Body of pancreas (tissue), 4 donors: ENCODE measurements at regions not wholly inside any gene's neighbourhood (a gene's known extent, or its start where the extent isn't known, plus 50 kb on each side); places are given as distances from the start of the nearest gene placed in this dataset.

ENCODE experiments used
- ATAC-seq: fragments of 150-250 bp; one replicate; pipeline ENCODE4 v1.9.1; 2016
- DNase-seq, 4 donors: peaks; one replicate each; pipeline ENCODE4 v3.0.0-alpha.2; 2019
- H3K27ac ChIP-seq, 4 donors: fragments of 200-600 bp; sonication (generic); 1 replicate in 3 of 4; 2 replicates in 1 of 4; pipeline versions ENCODE4 v1.5.1 to v1.6.1; 2016 to 2019; ENCODE audit warnings: mild to moderate bottlenecking in 1 of 4, mixed read lengths in 1 of 4, moderate library complexity in 1 of 4
- H3K27me3 ChIP-seq, 2 donors: fragments of 200-600 bp; sonication (generic); one replicate each; pipeline ENCODE4 v1.6.0; 2016; ENCODE audit warnings: mild to moderate bottlenecking in 1 of 2
- H3K36me3 ChIP-seq, 2 donors: fragments of 200-600 bp; sonication (generic); replicated peaks in 1 of 2; 2 replicates each; pipeline ENCODE4 v1.5.1; 2016; ENCODE audit warnings: low read depth in 2 of 2; ENCODE audit not compliant: insufficient read depth in 1 of 2
- H3K4me1 ChIP-seq: fragments of 200-600 bp; sonication (generic); one replicate; pipeline ENCODE4 v1.6.0; 2016
- H3K4me3 ChIP-seq, 2 donors: fragments of 200-600 bp; sonication (generic); 1 replicate in 1 of 2; 2 replicates in 1 of 2; pipeline ENCODE4 v1.5.1; 2016 to 2019
- H3K9me3 ChIP-seq, 3 donors: fragments of 200-600 bp; sonication (generic); 1 replicate in 2 of 3; 2 replicates in 1 of 3; pipeline ENCODE4 v1.5.1; 2016
- CTCF ChIP-seq, 7 experiments: fragments of 450-650 bp in 4 of 7; fragments of 200-600 bp in 3 of 7; sonication (generic) in 3 of 7; IDR thresholded peaks; one replicate each; pipeline ENCODE4 v1.5.1; 2016 to 2019; ENCODE audit warnings: antibody characterized with exemption in 7 of 7
- POLR2A ChIP-seq, 3 donors: fragments of 450-650 bp; IDR thresholded peaks; one replicate each; pipeline ENCODE4 v1.6.1; 2016; ENCODE audit warnings: antibody characterized with exemption in 3 of 3, mild to moderate bottlenecking in 2 of 3
- WGBS, 2 donors: methylation state at CpG; one replicate each; pipeline ENCODE4 v1.1.5; 2017; 5-methylcytosine and 5-hydroxymethylcytosine counted together
- intact Hi-C: fragments of 100-400 bp; cut with DNase I; formaldehyde crosslinking; loops from one replicate; pipeline ENCODE4 v1.15.1; 2023

DNA sequence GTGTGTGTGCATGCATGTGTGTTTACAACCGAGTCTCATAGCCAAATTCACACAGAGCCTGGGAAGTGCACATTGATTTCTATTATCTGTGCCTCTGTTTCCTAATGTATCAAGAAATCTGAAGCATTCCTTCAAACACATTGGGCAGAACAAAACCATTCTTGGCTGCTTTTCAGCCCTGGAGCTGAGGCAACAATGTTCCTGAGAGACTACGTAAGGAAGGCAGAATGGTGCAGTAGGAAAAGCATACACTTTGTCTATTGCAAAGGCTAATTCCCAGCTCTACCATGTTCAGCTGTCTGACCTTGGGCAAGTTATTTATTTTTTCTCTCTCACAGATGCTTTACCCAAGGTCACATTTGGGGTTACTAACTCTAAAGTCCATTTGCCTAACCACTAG is 575.5 kb downstream of the SOX6 start:
- 72 to 88% methylated on average over 1 to 2 of the region's 2 CpGs for WGBS, 2 donors
- ATAC-seq (no peak), DNase-seq (no peak)
- TF ChIP-seq POLR2A (IDR thresholded peaks at IDR 0.05) (no peak), CTCF (IDR thresholded peaks at IDR 0.05) (no peak)
- Histone ChIP-seq H3K27ac (no peak overlapping the region), H3K36me3 (no peaks in the 10 kb centered on the region), H3K4me3 (no peak overlapping the region), H3K9me3 (no peaks in the 10 kb centered on the region), H3K27me3 (no peaks in the 10 kb centered on the region), H3K4me1 (no peaks in the 10 kb centered on the region)
- intact Hi-C loops, result no loop called here

DNA sequence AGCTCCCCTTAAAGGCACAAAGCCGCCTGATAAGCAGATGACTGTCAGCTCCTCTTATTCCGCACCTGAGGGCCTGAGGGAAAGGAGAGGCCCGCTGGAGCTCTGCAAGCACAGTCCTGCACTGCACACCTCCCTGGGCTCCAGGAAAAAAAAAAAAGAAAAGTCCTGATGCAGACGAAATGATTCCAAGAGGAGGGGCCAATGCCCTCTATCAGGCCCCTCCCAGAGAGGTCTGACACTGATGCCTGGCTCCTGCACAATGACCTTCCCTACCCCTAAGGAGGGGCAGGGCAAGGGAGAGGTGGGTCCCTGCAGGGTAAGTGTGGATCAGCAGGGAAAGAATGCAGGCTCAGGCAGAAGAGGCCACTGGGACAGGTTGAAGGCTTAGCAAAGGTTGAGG is 572.7 kb downstream of the SOX6 start:
- Histone ChIP-seq H3K36me3 (no peaks in the 10 kb centered on the region), H3K27me3 (no peaks in the 10 kb centered on the region), H3K27ac (no peak overlapping the region), H3K4me1 (no peaks in the 10 kb centered on the region), H3K9me3 (no peaks in the 10 kb centered on the region), H3K4me3 (no peak overlapping the region)
- no peak for ATAC-seq
- 60 to 62% methylated on average over 3 to 4 of the region's 4 CpGs for WGBS, 2 donors
- no peak for DNase-seq
- TF ChIP-seq POLR2A (IDR thresholded peaks at IDR 0.05), result no peak
- TF ChIP-seq CTCF (IDR thresholded peaks at IDR 0.05), result no peak
- intact Hi-C loops, result no loop called here

DNA sequence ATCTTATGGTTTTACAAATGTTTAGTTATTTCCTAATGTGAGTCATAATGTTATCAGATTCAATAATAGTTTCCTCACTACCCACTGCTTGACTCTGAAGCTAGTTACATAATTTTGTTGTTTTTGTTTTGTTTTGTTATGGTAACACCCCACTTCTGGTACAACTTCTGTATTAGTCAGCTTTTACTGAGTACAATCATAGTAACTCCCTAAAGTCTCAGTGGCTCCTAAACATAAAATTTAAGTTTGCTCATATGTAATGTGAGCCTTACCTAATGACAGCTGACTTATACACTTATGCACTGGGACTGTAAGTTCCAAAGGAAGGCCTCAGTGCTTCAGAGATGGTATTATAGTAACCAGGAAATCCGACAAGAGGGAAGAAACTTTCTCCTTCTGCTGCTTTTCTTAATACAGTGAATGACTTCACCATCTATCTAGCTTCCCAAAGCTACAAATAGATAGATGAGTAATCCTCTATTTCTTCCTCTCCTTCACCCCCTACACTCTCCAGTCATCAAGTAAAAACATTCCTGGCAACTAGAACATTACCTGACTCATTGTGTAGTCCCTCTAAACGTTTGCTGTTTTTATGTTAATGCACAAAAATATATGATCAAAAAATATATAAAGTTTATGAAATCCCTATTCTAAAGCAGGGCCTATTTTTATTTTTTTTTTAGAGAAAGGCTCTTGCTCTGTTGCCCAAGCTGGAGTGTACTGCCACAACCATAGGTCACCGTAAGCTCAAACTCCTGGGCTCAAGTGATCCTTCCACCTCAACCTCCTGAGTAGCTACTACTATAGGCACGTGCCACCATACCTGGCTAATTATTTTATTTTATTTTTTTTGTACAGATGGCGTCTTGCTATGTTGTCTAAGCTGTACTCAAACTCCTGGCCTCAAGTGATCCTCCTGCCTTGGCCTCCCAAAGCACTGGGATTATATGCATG is 563.0 kb downstream of the SOX6 start:
- no peak overlapping the region for H3K27ac ChIP-seq
- WGBS, 2 donors, result 73 to 78% methylated on average over 5 of the region's 5 CpGs
- no peaks in the 10 kb centered on the region for H3K9me3 ChIP-seq
- H3K4me1 ChIP-seq, result no peaks in the 10 kb centered on the region
- intact Hi-C loops, result no loop called here
- no peak overlapping the region for H3K4me3 ChIP-seq
- no peaks in the 10 kb centered on the region for H3K36me3 ChIP-seq
- ATAC-seq (no peak), DNase-seq (no peak)
- TF ChIP-seq CTCF (IDR thresholded peaks at IDR 0.05) (no peak), POLR2A (IDR thresholded peaks at IDR 0.05) (no peak)
- H3K27me3 ChIP-seq, result no peaks in the 10 kb centered on the region

GRCh38 chr11:15794361-15795150 is 561.8 kb downstream of the SOX6 start:
- DNase-seq (no peak), ATAC-seq (no peak)
- Histone ChIP-seq H3K27ac (no peak overlapping the region), H3K36me3 (no peaks in the 10 kb centered on the region), H3K4me1 (no peaks in the 10 kb centered on the region), H3K4me3 (no peak overlapping the region), H3K9me3 (no peaks in the 10 kb centered on the region), H3K27me3 (no peaks in the 10 kb centered on the region)
- WGBS, 2 donors, result 78 to 94% methylated on average over 3 of the region's 3 CpGs
- intact Hi-C loops, result no loop called here
- TF ChIP-seq POLR2A (IDR thresholded peaks at IDR 0.05) (no peak), CTCF (IDR thresholded peaks at IDR 0.05) (no peak)
